ENCODE measurements at regions not wholly inside any gene's neighbourhood (a gene's known extent, or its start where the extent isn't known, plus 50 kb on each side); places are given as distances from the start of the nearest gene placed in this dataset.

DNA sequence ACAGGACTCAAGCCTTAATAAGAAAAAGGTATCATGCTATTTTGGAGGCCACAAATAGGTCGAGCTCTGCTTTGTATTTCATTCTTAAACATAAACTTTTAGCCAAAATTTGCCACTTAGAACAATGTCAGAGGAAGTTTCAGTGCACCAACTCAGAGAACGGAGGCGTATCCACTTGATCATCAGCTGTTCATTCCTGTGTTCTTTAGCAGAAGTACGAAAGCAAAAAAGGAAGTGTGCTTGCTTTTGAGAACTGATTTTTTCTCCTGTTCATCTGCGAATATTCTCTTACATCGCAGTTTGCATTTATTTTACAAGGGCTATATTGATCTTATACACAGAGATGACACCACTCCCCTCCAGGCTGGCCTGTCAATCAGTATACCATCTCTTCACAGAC, 188.6 kb upstream of the SOX5 start:
- H3K27me3 ChIP-seq = no peaks in the 10 kb centered on the region
- no peak for TF ChIP-seq POLR2A (IDR thresholded peaks at IDR 0.05)
- TF ChIP-seq, protein P1, sequence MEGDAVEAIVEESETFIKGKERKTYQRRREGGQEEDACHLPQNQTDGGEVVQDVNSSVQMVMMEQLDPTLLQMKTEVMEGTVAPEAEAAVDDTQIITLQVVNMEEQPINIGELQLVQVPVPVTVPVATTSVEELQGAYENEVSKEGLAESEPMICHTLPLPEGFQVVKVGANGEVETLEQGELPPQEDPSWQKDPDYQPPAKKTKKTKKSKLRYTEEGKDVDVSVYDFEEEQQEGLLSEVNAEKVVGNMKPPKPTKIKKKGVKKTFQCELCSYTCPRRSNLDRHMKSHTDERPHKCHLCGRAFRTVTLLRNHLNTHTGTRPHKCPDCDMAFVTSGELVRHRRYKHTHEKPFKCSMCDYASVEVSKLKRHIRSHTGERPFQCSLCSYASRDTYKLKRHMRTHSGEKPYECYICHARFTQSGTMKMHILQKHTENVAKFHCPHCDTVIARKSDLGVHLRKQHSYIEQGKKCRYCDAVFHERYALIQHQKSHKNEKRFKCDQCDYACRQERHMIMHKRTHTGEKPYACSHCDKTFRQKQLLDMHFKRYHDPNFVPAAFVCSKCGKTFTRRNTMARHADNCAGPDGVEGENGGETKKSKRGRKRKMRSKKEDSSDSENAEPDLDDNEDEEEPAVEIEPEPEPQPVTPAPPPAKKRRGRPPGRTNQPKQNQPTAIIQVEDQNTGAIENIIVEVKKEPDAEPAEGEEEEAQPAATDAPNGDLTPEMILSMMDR (IDR thresholded peaks at IDR 0.05) = no peak
- intact Hi-C loops (cut with DNase I) = no loop called here

GRCh38 chr12:24135158-24135850, 185.8 kb upstream of the SOX5 start:
- H3K9me3 ChIP-seq = no peaks in the 10 kb centered on the region
- H3K4me1 ChIP-seq = no peaks in the 10 kb centered on the region
- intact Hi-C loops (cut with DNase I) = no loop called here
- no peaks in the 10 kb centered on the region for H3K27me3 ChIP-seq
- no peak for DNase-seq
- WGBS, 2 donors = 50 to 63% methylated on average over 5 of the region's 5 CpGs
- no peak overlapping the region for H3K27ac ChIP-seq
- H3K36me3 ChIP-seq = no peaks in the 10 kb centered on the region
- TF ChIP-seq, protein P1 (IDR thresholded peaks at IDR 0.05) = no peak
- no peak for TF ChIP-seq POLR2A (IDR thresholded peaks at IDR 0.05)
- no peak overlapping the region for H3K4me3 ChIP-seq

More for the DNA sequence above, 188.6 kb upstream of the SOX5 start:
- WGBS, 2 donors = 59 to 61% methylated on average over 6 of the region's 6 CpGs
- Histone ChIP-seq H3K4me3 (no peak overlapping the region), H3K27ac (no peak overlapping the region), H3K36me3 (no peaks in the 10 kb centered on the region), H3K4me1 (no peaks in the 10 kb centered on the region), H3K9me3 (no peaks in the 10 kb centered on the region)
- no peak for DNase-seq

- H3K36me3 ChIP-seq = no peaks in the 10 kb centered on the region
- no peak overlapping the region for H3K4me3 ChIP-seq
- H3K4me1 ChIP-seq = no peaks in the 10 kb centered on the region
- H3K27me3 ChIP-seq = no peaks in the 10 kb centered on the region
- TF ChIP-seq, protein P1 (IDR thresholded peaks at IDR 0.05) = no peak
- no peak for TF ChIP-seq POLR2A (IDR thresholded peaks at IDR 0.05)
- intact Hi-C loops (cut with DNase I) = no loop called here
- H3K9me3 ChIP-seq = no peaks in the 10 kb centered on the region
- H3K27ac ChIP-seq = no peak overlapping the region
- no peak for DNase-seq
These were observed 184.6 kb upstream of the SOX5 start for GRCh38 chr12:24134092-24134491.

DNA sequence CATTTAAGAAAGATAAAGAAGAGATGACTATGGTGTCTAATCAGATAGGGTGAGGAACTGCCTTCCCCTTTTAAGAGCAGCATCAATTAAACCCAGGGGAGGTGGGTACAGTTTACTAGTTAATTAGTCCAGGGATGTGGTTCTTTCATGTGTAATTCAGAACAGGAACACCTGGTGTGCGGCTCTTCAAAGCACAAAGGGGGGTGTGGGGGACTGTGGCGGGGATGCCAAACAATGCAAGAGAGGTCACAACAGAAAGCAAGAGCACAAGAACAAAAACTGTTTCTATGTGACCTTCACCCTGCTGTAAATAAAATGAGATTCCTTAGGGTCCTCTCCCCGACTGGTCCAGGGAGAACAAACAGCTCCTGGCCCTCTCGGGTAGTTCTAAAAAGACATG, 183.9 kb upstream of the SOX5 start:
- intact Hi-C loops (cut with DNase I) = no loop called here
- no peaks in the 10 kb centered on the region for H3K9me3 ChIP-seq

DNA sequence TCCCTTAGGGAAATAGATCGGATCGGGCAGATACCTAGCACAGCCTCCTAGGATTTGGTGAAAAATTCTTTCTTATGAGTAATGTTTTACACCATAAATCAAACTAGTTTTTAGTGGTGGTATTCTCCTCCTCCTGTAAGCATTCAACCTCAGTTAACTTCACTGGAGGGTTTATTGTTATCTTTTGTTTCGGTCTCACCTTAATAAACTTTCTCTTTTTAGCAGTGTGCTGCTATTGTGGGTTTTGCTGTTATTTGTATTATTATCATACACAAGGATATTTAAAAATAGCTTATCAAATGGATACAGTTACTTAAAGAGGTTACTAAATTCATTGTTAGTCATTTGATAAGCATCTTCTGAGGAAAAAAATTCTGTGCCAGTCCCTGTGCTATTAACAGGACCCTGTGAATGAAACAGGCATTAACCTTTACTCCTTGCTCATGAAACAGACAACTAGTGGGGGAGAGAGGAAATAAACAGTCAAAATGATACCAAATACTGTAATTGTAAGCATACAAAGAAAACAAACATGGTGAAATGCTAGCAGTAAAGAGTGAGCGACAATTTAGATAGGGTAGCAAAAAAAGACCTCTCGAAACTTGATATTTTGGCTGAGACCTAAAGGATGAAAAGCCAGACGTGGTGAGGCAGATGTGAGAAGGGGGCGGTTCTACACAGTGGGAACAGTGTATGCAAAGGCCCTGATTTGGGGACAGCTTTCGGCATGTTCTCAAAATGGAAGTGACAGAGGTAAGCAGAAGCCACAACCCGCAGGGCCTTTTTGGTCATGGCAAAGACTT, 178.7 kb upstream of the SOX5 start:
- H3K36me3 ChIP-seq = no peaks in the 10 kb centered on the region
- intact Hi-C loops (cut with DNase I) = no loop called here
- H3K27me3 ChIP-seq = no peaks in the 10 kb centered on the region
- 76 to 88% methylated on average over 9 of the region's 9 CpGs for WGBS, 2 donors
- no peaks in the 10 kb centered on the region for H3K9me3 ChIP-seq
- no peak overlapping the region for H3K4me3 ChIP-seq
- H3K27ac ChIP-seq = no peak overlapping the region
- no peak for DNase-seq
- no peaks in the 10 kb centered on the region for H3K4me1 ChIP-seq
- TF ChIP-seq POLR2A (IDR thresholded peaks at IDR 0.05) = no peak
- TF ChIP-seq, protein P1 (IDR thresholded peaks at IDR 0.05) = no peak

More for the DNA sequence above, 183.9 kb upstream of the SOX5 start:
- Histone ChIP-seq H3K27me3 (no peaks in the 10 kb centered on the region), H3K4me1 (no peaks in the 10 kb centered on the region), H3K27ac (no peak overlapping the region), H3K36me3 (no peaks in the 10 kb centered on the region), H3K4me3 (no peak overlapping the region)
- TF ChIP-seq, protein P1 (IDR thresholded peaks at IDR 0.05) = no peak
- no peak for TF ChIP-seq POLR2A (IDR thresholded peaks at IDR 0.05)
- WGBS, 2 donors = 81 to 87% methylated on average over 4 of the region's 4 CpGs
- no peak for DNase-seq
